Nephron (organoid): ENCODE measurements at regions not wholly inside any gene's neighbourhood (a gene's known extent, or its start where the extent isn't known, plus 50 kb on each side); places are given as distances from the start of the nearest gene placed in this dataset.

Source experiments
- H3K27ac Mint-ChIP-seq, 3 experiments: 2 replicates each; pipeline ENCODE4 v1.8.0; 2020; ENCODE audit warnings: mixed read lengths in 3 of 3, mild to moderate bottlenecking in 2 of 3, moderate library complexity in 1 of 3
- H3K27me3 Mint-ChIP-seq: 2 replicates; pipeline ENCODE4 v1.8.0; 2021; ENCODE audit warnings: low read depth, mild to moderate bottlenecking, moderate library complexity, mixed read lengths
- H3K36me3 Mint-ChIP-seq: 2 replicates; pipeline ENCODE4 v1.8.0; 2020; ENCODE audit warnings: low read depth, mixed read lengths
- H3K4me1 Mint-ChIP-seq: 2 replicates; pipeline ENCODE4 v1.8.0; 2020; ENCODE audit warnings: mixed read lengths
- H3K4me3 Mint-ChIP-seq, 3 experiments: 2 replicates each; pipeline ENCODE4 v1.8.0; 2020; ENCODE audit warnings: mild to moderate bottlenecking in 3 of 3, mixed read lengths in 3 of 3, moderate library complexity in 2 of 3
- H3K9me3 Mint-ChIP-seq: 2 replicates; pipeline ENCODE4 v1.8.0; 2020; ENCODE audit warnings: mixed read lengths
- TF ChIP-seq, protein P1 (sequence below), 3 experiments: fragments of 200-600 bp; sonication (generic); IDR thresholded peaks; one replicate each; pipeline ENCODE4 v1.5.0; 2021; ENCODE audit warnings: antibody characterized with exemption in 3 of 3; ENCODE audit not compliant: unreplicated experiment in 3 of 3

DNA sequence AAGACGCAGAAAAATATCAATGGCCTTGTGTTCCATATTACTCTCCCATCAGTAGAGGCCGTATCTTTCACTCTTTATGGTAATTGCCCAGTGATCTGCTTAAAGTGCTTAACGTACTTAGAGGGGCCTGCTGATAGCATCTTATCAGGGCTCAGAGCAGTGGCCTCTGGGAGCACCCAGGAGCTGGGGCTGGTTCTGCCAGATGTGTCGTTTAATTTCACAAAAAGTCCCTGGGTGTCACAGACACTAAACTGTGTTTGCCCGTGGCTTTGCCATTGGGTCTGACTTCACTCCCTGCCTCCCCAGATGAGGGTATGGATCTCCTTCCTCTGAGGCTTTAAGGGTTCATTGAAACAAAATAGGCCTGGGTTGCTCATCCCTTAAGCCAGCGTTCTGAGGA is 435.3 kb downstream of the GATA3 start:
- no peaks in the 10 kb centered on the region for H3K9me3 Mint-ChIP-seq
- TF ChIP-seq, protein P1, sequence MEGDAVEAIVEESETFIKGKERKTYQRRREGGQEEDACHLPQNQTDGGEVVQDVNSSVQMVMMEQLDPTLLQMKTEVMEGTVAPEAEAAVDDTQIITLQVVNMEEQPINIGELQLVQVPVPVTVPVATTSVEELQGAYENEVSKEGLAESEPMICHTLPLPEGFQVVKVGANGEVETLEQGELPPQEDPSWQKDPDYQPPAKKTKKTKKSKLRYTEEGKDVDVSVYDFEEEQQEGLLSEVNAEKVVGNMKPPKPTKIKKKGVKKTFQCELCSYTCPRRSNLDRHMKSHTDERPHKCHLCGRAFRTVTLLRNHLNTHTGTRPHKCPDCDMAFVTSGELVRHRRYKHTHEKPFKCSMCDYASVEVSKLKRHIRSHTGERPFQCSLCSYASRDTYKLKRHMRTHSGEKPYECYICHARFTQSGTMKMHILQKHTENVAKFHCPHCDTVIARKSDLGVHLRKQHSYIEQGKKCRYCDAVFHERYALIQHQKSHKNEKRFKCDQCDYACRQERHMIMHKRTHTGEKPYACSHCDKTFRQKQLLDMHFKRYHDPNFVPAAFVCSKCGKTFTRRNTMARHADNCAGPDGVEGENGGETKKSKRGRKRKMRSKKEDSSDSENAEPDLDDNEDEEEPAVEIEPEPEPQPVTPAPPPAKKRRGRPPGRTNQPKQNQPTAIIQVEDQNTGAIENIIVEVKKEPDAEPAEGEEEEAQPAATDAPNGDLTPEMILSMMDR (IDR thresholded peaks at IDR 0.05; ENCODE audit: unreplicated experiment in 3 of 3): no peak
- no peak overlapping the region for H3K27ac Mint-ChIP-seq
- H3K27me3 Mint-ChIP-seq: peaks cover 15% of the 10 kb centered on the region
- no peak overlapping the region for H3K4me3 Mint-ChIP-seq
- H3K36me3 Mint-ChIP-seq: no peaks in the 10 kb centered on the region
- no peaks in the 10 kb centered on the region for H3K4me1 Mint-ChIP-seq

DNA sequence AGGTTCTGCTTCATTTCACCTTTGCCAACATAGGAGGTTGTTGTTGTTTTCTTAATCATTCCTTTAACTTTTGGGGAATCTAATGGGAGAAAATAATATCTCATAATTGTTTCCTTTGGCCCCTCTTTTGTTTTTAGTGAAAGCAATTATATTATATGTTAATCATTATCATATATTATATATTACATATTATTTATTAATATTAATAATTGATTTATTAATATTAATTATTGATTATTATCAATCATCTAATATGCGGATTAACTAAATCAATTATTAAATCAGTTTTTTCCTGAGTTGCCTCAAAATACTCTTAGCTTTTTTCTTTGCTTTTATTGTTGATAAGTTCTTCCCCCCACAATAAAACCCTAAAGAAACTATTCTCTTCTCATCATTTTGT is 443.8 kb downstream of the GATA3 start:
- H3K27me3 Mint-ChIP-seq: peaks cover 25% of the 10 kb centered on the region
- H3K4me3 Mint-ChIP-seq: no peak overlapping the region
- TF ChIP-seq, protein P1 (IDR thresholded peaks at IDR 0.05; ENCODE audit: unreplicated experiment in 3 of 3): no peak
- no peak overlapping the region for H3K27ac Mint-ChIP-seq
- H3K4me1 Mint-ChIP-seq: no peaks in the 10 kb centered on the region
- no peaks in the 10 kb centered on the region for H3K36me3 Mint-ChIP-seq
- H3K9me3 Mint-ChIP-seq: no peaks in the 10 kb centered on the region

DNA sequence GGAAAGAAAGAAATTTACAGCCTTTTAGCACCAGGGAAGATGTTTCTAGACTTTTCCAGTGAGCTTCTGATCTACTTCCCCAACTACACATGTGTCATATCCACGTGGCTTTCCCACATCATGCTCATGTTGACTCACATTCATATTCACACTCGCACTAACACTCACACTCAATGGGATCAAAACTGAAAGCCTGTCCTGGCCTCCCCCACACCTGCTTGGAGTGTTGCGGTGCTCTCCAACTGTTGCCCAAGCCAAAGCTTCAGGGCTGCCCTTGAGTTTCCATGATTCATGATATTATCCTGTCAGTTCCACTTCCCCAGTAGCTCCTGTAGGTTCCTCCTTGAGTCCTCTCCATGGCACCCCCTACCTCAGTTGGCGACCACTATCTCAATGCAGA is 444.4 kb downstream of the GATA3 start:
- peaks cover 31% of the 10 kb centered on the region for H3K27me3 Mint-ChIP-seq
- H3K4me1 Mint-ChIP-seq: no peaks in the 10 kb centered on the region
- H3K9me3 Mint-ChIP-seq: no peaks in the 10 kb centered on the region
- H3K36me3 Mint-ChIP-seq: no peaks in the 10 kb centered on the region
- H3K4me3 Mint-ChIP-seq: no peak overlapping the region
- H3K27ac Mint-ChIP-seq: no peak overlapping the region
- TF ChIP-seq, protein P1 (IDR thresholded peaks at IDR 0.05; ENCODE audit: unreplicated experiment in 3 of 3): no peak

DNA sequence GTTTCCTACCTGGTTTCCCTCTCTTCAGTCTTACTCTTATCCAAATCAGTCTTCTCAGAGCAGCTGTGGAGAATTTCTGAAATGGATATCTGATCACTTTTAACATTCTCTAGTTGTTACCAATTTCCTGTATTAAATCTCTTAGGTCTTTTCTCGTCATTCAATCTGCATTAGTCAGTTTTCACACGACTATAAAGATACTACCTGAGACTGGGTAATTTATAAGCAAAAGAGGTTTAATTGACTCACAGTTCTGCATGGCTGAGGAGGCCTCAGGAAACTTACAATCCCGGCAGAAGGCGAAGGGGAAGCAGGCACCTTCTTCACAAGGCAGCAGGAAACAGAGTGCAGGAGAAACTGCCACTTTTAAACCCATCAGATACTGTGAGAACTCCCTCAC is 444.8 kb downstream of the GATA3 start:
- Mint-ChIP-seq H3K4me3 (no peak overlapping the region), H3K27ac (no peak overlapping the region), H3K36me3 (no peaks in the 10 kb centered on the region), H3K4me1 (no peaks in the 10 kb centered on the region), H3K9me3 (no peaks in the 10 kb centered on the region), H3K27me3 (peaks cover 34% of the 10 kb centered on the region)
- TF ChIP-seq, protein P1 (IDR thresholded peaks at IDR 0.05; ENCODE audit: unreplicated experiment in 3 of 3): no peak

DNA sequence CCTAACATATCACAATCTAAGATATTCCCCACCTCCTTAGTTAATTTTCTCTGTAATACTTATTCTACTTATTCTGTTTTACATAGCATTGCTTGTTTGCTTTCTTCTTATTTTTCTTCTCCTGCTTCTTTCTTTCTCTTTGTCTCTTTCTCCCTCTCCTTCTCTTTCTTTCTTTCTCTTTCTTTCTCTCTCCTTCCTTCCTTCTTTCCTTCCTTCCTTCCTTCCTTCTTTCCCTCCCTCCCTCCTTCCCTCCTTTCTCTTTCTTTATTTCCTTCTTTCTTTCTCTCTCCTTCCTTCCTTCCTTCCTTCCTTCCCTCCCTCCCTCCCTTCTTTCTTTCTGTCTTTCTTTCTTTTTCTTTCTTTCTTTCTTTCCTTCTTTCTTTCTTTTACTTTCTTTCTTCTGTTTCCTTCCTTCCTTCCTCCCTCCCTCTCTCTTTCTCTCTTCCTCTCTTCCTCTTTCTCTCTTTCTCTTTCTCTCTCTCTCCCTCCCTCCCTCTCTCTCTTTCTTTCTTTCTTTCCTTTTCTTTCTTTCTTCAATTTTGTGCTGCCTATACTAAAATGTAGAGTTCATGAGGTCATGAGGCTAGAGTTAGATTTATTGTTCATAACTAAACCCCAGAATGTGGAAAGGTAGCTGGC is 445.4 kb downstream of the GATA3 start:
- TF ChIP-seq, protein P1 (IDR thresholded peaks at IDR 0.05; ENCODE audit: unreplicated experiment in 3 of 3): no peak
- Mint-ChIP-seq H3K36me3 (no peaks in the 10 kb centered on the region), H3K27ac (no peak overlapping the region), H3K4me1 (no peaks in the 10 kb centered on the region), H3K4me3 (no peak overlapping the region), H3K9me3 (no peaks in the 10 kb centered on the region), H3K27me3 (peaks cover 39% of the 10 kb centered on the region)

DNA sequence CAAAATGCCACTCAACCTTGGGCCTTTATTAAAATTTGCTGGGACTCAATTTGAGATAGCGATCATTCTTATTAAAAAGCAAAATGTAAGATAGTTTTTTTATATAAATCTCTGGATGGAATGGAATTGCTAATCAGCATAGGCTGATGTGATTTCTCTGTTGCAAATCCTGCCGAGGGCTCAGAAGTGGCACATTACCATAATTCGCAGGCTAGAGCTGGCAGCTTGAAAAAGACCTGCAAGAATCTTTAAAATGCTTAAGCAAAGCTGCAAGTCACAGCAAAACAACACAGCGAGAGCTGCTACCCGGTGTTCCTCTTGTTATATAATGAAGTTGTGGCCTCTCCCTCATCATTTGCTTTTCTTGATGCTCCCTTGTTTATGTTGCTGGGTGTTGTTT is 448.1 kb downstream of the GATA3 start:
- no peaks in the 10 kb centered on the region for H3K36me3 Mint-ChIP-seq
- H3K9me3 Mint-ChIP-seq: no peaks in the 10 kb centered on the region
- no peaks in the 10 kb centered on the region for H3K4me1 Mint-ChIP-seq
- TF ChIP-seq, protein P1 (IDR thresholded peaks at IDR 0.05; ENCODE audit: unreplicated experiment in 3 of 3): no peak
- H3K4me3 Mint-ChIP-seq: no peak overlapping the region
- no peak overlapping the region for H3K27ac Mint-ChIP-seq
- H3K27me3 Mint-ChIP-seq: peaks cover 42% of the 10 kb centered on the region
